ENCODE measurements at regions not wholly inside any gene's neighbourhood (a gene's known extent, or its start where the extent isn't known, plus 50 kb on each side); places are given as distances from the start of the nearest gene placed in this dataset.

GRCh38 chr9:89961616-89962341 is 357.0 kb downstream of the GADD45G start:
- H3K9ac ChIP-seq (ENCODE audit: low read length): no peak overlapping the region
- H3K36me3 ChIP-seq (ENCODE audit: insufficient read depth, low read length): no peaks in the 10 kb centered on the region
- TF ChIP-seq EZH2 (IDR thresholded peaks at IDR 0.05; ENCODE audit: borderline replicate concordance, low read length) (no peak), CTCF (IDR thresholded peaks at IDR 0.05; ENCODE audit: low read length) (no peak)
- H3F3A ChIP-seq (ENCODE audit: insufficient read depth, low read length): no peaks in the 10 kb centered on the region
- no peak overlapping the region for H3K4me2 ChIP-seq (ENCODE audit: low read length)
- no peaks in the 10 kb centered on the region for H3K79me2 ChIP-seq (ENCODE audit: insufficient read depth, low read length)
- H3K9me2 ChIP-seq (ENCODE audit: low read depth, low read length): no peaks in the 10 kb centered on the region
- H3K4me1 ChIP-seq (ENCODE audit: insufficient read depth, low read length, severe bottlenecking): no peaks in the 10 kb centered on the region
- H3K9me3 ChIP-seq (ENCODE audit: low read length): no peaks in the 10 kb centered on the region
- H3K27ac ChIP-seq (ENCODE audit: low read depth, low read length, poor library complexity, severe bottlenecking): no peak overlapping the region
- no peaks in the 10 kb centered on the region for H3K27me3 ChIP-seq (ENCODE audit: insufficient read depth, low read length)
- no peaks in the 10 kb centered on the region for H4K20me1 ChIP-seq (ENCODE audit: insufficient read depth, low read length)
- H3K4me3 ChIP-seq (ENCODE audit: low read depth, low read length, poor library complexity, severe bottlenecking): no peak overlapping the region
- no peak overlapping the region for H2AFZ ChIP-seq (ENCODE audit: low read length)

- no peaks in the 10 kb centered on the region for H3K79me2 ChIP-seq (ENCODE audit: insufficient read depth, low read length)
- H3K9me2 ChIP-seq (ENCODE audit: low read depth, low read length): no peaks in the 10 kb centered on the region
- H3K9me3 ChIP-seq (ENCODE audit: low read length): no peaks in the 10 kb centered on the region
- H3F3A ChIP-seq (ENCODE audit: insufficient read depth, low read length): no peaks in the 10 kb centered on the region
- no peak overlapping the region for H3K4me3 ChIP-seq (ENCODE audit: low read depth, low read length, poor library complexity, severe bottlenecking)
- no peak overlapping the region for H3K4me2 ChIP-seq (ENCODE audit: low read length)
- no peaks in the 10 kb centered on the region for H3K27me3 ChIP-seq (ENCODE audit: insufficient read depth, low read length)
- no peaks in the 10 kb centered on the region for H3K4me1 ChIP-seq (ENCODE audit: insufficient read depth, low read length, severe bottlenecking)
- H3K9ac ChIP-seq (ENCODE audit: low read length): no peak overlapping the region
- no peaks in the 10 kb centered on the region for H3K36me3 ChIP-seq (ENCODE audit: insufficient read depth, low read length)
- no peak overlapping the region for H2AFZ ChIP-seq (ENCODE audit: low read length)
- no peaks in the 10 kb centered on the region for H4K20me1 ChIP-seq (ENCODE audit: insufficient read depth, low read length)
- H3K27ac ChIP-seq (ENCODE audit: low read depth, low read length, poor library complexity, severe bottlenecking): no peak overlapping the region
- TF ChIP-seq EZH2 (IDR thresholded peaks at IDR 0.05; ENCODE audit: borderline replicate concordance, low read length): no peak
- TF ChIP-seq CTCF (IDR thresholded peaks at IDR 0.05; ENCODE audit: low read length): no peak
Observed at GRCh38 chr9:89963280-89963679, 358.5 kb downstream of the GADD45G start.

GRCh38 chr9:89967527-89967926 is 362.7 kb downstream of the GADD45G start:
- no peaks in the 10 kb centered on the region for H3F3A ChIP-seq (ENCODE audit: insufficient read depth, low read length)
- TF ChIP-seq CTCF (IDR thresholded peaks at IDR 0.05; ENCODE audit: low read length): no peak
- no peaks in the 10 kb centered on the region for H3K9me2 ChIP-seq (ENCODE audit: low read depth, low read length)
- no peaks in the 10 kb centered on the region for H3K9me3 ChIP-seq (ENCODE audit: low read length)
- no peaks in the 10 kb centered on the region for H3K27me3 ChIP-seq (ENCODE audit: insufficient read depth, low read length)
- no peak overlapping the region for H2AFZ ChIP-seq (ENCODE audit: low read length)
- no peaks in the 10 kb centered on the region for H3K4me1 ChIP-seq (ENCODE audit: insufficient read depth, low read length, severe bottlenecking)
- H3K4me2 ChIP-seq (ENCODE audit: low read length): no peak overlapping the region
- no peaks in the 10 kb centered on the region for H3K36me3 ChIP-seq (ENCODE audit: insufficient read depth, low read length)
- no peaks in the 10 kb centered on the region for H3K79me2 ChIP-seq (ENCODE audit: insufficient read depth, low read length)
- H3K9ac ChIP-seq (ENCODE audit: low read length): no peak overlapping the region
- no peak overlapping the region for H3K27ac ChIP-seq (ENCODE audit: low read depth, low read length, poor library complexity, severe bottlenecking)
- no peak overlapping the region for H3K4me3 ChIP-seq (ENCODE audit: low read depth, low read length, poor library complexity, severe bottlenecking)
- no peaks in the 10 kb centered on the region for H4K20me1 ChIP-seq (ENCODE audit: insufficient read depth, low read length)

Data from OCI-LY1 (cell line).